Loucy (cell line): ENCODE measurements at regions not wholly inside any gene's neighbourhood (a gene's known extent, or its start where the extent isn't known, plus 50 kb on each side); places are given as distances from the start of the nearest gene placed in this dataset.
A peak's percentile ranks its signal among the peaks of the same experiment; 100 is the strongest.

Experiments used
- H2AFZ ChIP-seq: fragments of 200-600 bp; sonication (generic); 2 replicates; pipeline ENCODE4 v1.6.0; 2016; ENCODE audit warnings: antibody characterized with exemption, mild to moderate bottlenecking, low read length, moderate library complexity
- H3F3A ChIP-seq: fragments of 200-600 bp; 2 replicates; pipeline ENCODE4 v1.6.0; 2016; ENCODE audit warnings: antibody characterized with exemption, low read depth, mild to moderate bottlenecking
- H3K27me3 ChIP-seq: fragments of 200-600 bp; sonication (generic); 2 replicates; pipeline ENCODE4 v1.6.1; 2014; ENCODE audit warnings: low read length, mild to moderate bottlenecking; ENCODE audit not compliant: insufficient read depth, poor library complexity, severe bottlenecking
- H3K36me3 ChIP-seq: fragments of 200-600 bp; sonication (generic); 2 replicates; pipeline ENCODE4 v1.6.1; 2016; ENCODE audit warnings: low read length; ENCODE audit not compliant: insufficient read depth
- H3K4me1 ChIP-seq: fragments of 200-600 bp; sonication (generic); 2 replicates; pipeline ENCODE4 v1.5.1; 2014; ENCODE audit warnings: low read length, mild to moderate bottlenecking; ENCODE audit not compliant: insufficient read depth, poor library complexity, severe bottlenecking
- H3K4me2 ChIP-seq: fragments of 200-600 bp; sonication (generic); 2 replicates; pipeline ENCODE4 v1.6.0; 2014; ENCODE audit warnings: antibody characterized with exemption, low read length, low read depth, mild to moderate bottlenecking; ENCODE audit not compliant: poor library complexity, severe bottlenecking
- H3K4me3 ChIP-seq: fragments of 200-600 bp; sonication (generic); 2 replicates; pipeline ENCODE4 v1.5.1; 2014; ENCODE audit warnings: low read length, mild to moderate bottlenecking, mixed read lengths; ENCODE audit not compliant: poor library complexity, severe bottlenecking
- H3K79me2 ChIP-seq: fragments of 200-600 bp; sonication (generic); 2 replicates; pipeline ENCODE4 v1.6.1; 2014; ENCODE audit warnings: low read length; ENCODE audit not compliant: insufficient read depth
- H3K9ac ChIP-seq: fragments of 200-600 bp; sonication (generic); 2 replicates; pipeline ENCODE4 v1.6.0; 2014; ENCODE audit warnings: mild to moderate bottlenecking, low read depth, low read length, moderate library complexity; ENCODE audit not compliant: poor library complexity, severe bottlenecking
- H3K9me2 ChIP-seq: fragments of 200-600 bp; sonication (generic); replicated peaks from 2 replicates; pipeline ENCODE4 v1.6.1; 2016; ENCODE audit warnings: low read depth, low read length, mixed read lengths
- H3K9me3 ChIP-seq: fragments of 200-600 bp; sonication (generic); 2 replicates; pipeline ENCODE4 v1.6.1; 2014; ENCODE audit warnings: mild to moderate bottlenecking, antibody characterized with exemption, low read length, low read depth; ENCODE audit not compliant: insufficient read depth
- H4K20me1 ChIP-seq: fragments of 200-600 bp; sonication (generic); 2 replicates; pipeline ENCODE4 v1.6.0; 2014; ENCODE audit warnings: antibody characterized with exemption, low read length, mild to moderate bottlenecking; ENCODE audit not compliant: insufficient read depth, poor library complexity, severe bottlenecking
- CTCF ChIP-seq: fragments of 200-600 bp; sonication (generic); conservative IDR thresholded peaks from 2 replicates; pipeline ENCODE4 v1.5.1; 2014; ENCODE audit warnings: mild to moderate bottlenecking, antibody characterized with exemption, low read length
- EZH2phosphoT487 ChIP-seq: fragments of 200-600 bp; IDR thresholded peaks from 2 replicates; pipeline ENCODE4 v1.6.1; 2018; ENCODE audit warnings: antibody characterized with exemption, mild to moderate bottlenecking, moderate library complexity, borderline replicate concordance

GRCh38 chr6:137791281-137792159 lies 75.5 kb upstream of the TNFAIP3 start:
- TF ChIP-seq CTCF: no peak
- Histone ChIP-seq H3K36me3 (no peaks in the 10 kb centered on the region), H3K9ac (no peak overlapping the region), H3F3A (no peaks in the 10 kb centered on the region), H3K9me3 (no peaks in the 10 kb centered on the region), H3K4me2 (peak overlapping the region; percentile 4), H4K20me1 (no peaks in the 10 kb centered on the region), H3K4me3 (no peak overlapping the region), H3K9me2 (no peaks in the 10 kb centered on the region), H3K27me3 (no peaks in the 10 kb centered on the region), H3K4me1 (peaks cover 82% of the 10 kb centered on the region), H3K79me2 (no peaks in the 10 kb centered on the region), H2AFZ (no peak overlapping the region)

DNA sequence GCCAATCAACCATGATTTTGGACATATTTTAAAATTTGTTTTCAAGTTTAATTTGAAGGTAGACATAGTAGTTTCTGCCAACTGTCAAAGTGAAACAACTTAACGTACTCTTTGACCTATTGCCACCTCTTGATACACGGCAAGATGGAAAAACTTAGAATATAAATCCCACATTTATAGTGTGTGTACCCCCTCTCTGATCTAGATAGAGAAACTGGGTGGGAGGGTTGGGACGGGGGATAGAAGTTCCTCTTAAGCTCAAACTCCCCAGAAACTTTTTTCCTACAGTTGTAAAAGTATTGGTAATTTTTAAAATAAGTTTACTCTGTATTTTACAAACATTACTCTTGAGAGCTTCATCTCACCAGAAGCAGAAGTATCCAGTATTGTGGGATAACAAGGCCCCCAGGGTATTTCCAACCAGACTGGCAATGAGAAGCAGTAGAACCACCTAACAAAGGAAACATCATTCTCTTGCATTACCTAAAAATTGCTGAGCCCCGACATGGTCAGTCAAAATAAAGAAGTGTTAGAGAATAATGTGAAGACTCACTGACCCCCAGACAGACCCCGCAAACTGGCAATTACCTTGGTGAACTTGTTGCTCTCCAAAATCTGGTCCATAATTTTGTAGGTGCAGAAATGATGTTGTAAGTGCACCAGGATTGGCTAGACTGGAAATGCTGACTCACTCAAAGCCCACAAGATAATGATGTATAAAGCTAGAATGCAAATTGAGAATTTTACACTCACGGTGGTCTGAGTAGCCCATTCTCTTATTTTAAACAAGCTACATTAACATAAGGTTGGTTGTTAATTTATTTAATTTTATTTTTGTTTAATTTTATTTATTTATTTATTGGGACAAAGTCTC lies 74.7 kb upstream of the TNFAIP3 start:
- Histone ChIP-seq H3K9ac (no peak overlapping the region), H3K9me3 (no peaks in the 10 kb centered on the region), H3K36me3 (no peaks in the 10 kb centered on the region), H3K4me3 (no peak overlapping the region), H3K9me2 (no peaks in the 10 kb centered on the region), H2AFZ (no peak overlapping the region), H4K20me1 (no peaks in the 10 kb centered on the region), H3K79me2 (no peaks in the 10 kb centered on the region), H3K4me2 (peak overlapping the region; percentile 23), H3K27me3 (no peaks in the 10 kb centered on the region), H3F3A (no peaks in the 10 kb centered on the region), H3K4me1 (peaks cover 81% of the 10 kb centered on the region)
- TF ChIP-seq EZH2phosphoT487 (no peak), CTCF (no peak)

- peaks cover 80% of the 10 kb centered on the region for H3K4me1 ChIP-seq
- H4K20me1 ChIP-seq: no peaks in the 10 kb centered on the region
- peak overlapping the region; percentile 55 for H3K4me2 ChIP-seq
- peak overlapping the region; percentile 40 for H3K4me3 ChIP-seq
- H3K9me3 ChIP-seq: no peaks in the 10 kb centered on the region
- no peaks in the 10 kb centered on the region for H3K79me2 ChIP-seq
- H3K27me3 ChIP-seq: no peaks in the 10 kb centered on the region
- no peaks in the 10 kb centered on the region for H3F3A ChIP-seq
- no peaks in the 10 kb centered on the region for H3K36me3 ChIP-seq
- peak overlapping the region; percentile 41 for H3K9ac ChIP-seq
- TF ChIP-seq EZH2phosphoT487: no peak
- TF ChIP-seq CTCF: no peak
- H3K9me2 ChIP-seq: no peaks in the 10 kb centered on the region
- no peak overlapping the region for H2AFZ ChIP-seq
These were observed 73.1 kb upstream of the TNFAIP3 start for GRCh38 chr6:137793805-137794515.
